MM.1S (cell line): ENCODE measurements at regions not wholly inside any gene's neighbourhood (a gene's known extent, or its start where the extent isn't known, plus 50 kb on each side); places are given as distances from the start of the nearest gene placed in this dataset.

Experiments
- DNase-seq: peaks from one replicate; pipeline ENCODE4 v3.0.0-alpha.2; 2015
- H2AFZ ChIP-seq: fragments of 300-600 bp; sonication (generic); 2 replicates; pipeline ENCODE4 v1.6.0; 2016; ENCODE audit warnings: antibody characterized with exemption, low read length
- H3F3A ChIP-seq: fragments of 300-600 bp; sonication (generic); 2 replicates; pipeline ENCODE4 v1.6.1; 2016; ENCODE audit warnings: mild to moderate bottlenecking, antibody characterized with exemption, low read length, moderate library complexity, mixed read lengths; ENCODE audit not compliant: insufficient read depth
- H3K27ac ChIP-seq: fragments of 300-600 bp; sonication (generic); 2 replicates; pipeline ENCODE4 v1.5.1; 2016; ENCODE audit warnings: mild to moderate bottlenecking, low read length
- H3K27me3 ChIP-seq: fragments of 300-600 bp; sonication (generic); replicated peaks from 2 replicates; pipeline ENCODE4 v1.6.0; 2016; ENCODE audit warnings: low read length; ENCODE audit not compliant: insufficient read depth
- H3K36me3 ChIP-seq: fragments of 300-600 bp; sonication (generic); replicated peaks from 2 replicates; pipeline ENCODE4 v1.6.1; 2016; ENCODE audit warnings: mild to moderate bottlenecking, low read length, mixed read lengths; ENCODE audit not compliant: insufficient read depth
- H3K4me1 ChIP-seq: fragments of 300-600 bp; sonication (generic); 2 replicates; pipeline ENCODE4 v1.6.1; 2016; ENCODE audit warnings: low read length, mixed read lengths
- H3K4me2 ChIP-seq: fragments of 300-600 bp; sonication (generic); 2 replicates; pipeline ENCODE4 v1.6.0; 2016; ENCODE audit warnings: low read depth, low read length
- H3K4me3 ChIP-seq: fragments of 300-600 bp; sonication (generic); 2 replicates; pipeline ENCODE4 v1.5.1; 2016; ENCODE audit warnings: low read length, mixed read lengths
- H3K79me2 ChIP-seq: fragments of 300-600 bp; sonication (generic); 2 replicates; pipeline ENCODE4 v1.6.1; 2016; ENCODE audit warnings: mixed run types, low read length, mixed read lengths
- H3K9ac ChIP-seq: fragments of 300-600 bp; sonication (generic); 2 replicates; pipeline ENCODE4 v1.6.1; 2016; ENCODE audit warnings: low read length, mixed read lengths
- H3K9me2 ChIP-seq: fragments of 300-600 bp; sonication (generic); replicated peaks from 2 replicates; pipeline ENCODE4 v1.6.1; 2016; ENCODE audit warnings: mild to moderate bottlenecking, low read length, mixed read lengths; ENCODE audit not compliant: insufficient read depth
- H3K9me3 ChIP-seq: fragments of 300-600 bp; sonication (generic); replicated peaks from 2 replicates; pipeline ENCODE4 v1.6.1; 2016; ENCODE audit warnings: mild to moderate bottlenecking, low read length, mixed read lengths; ENCODE audit not compliant: insufficient read depth
- H4K20me1 ChIP-seq: fragments of 300-600 bp; sonication (generic); 2 replicates; pipeline ENCODE4 v1.6.1; 2016; ENCODE audit warnings: mild to moderate bottlenecking, low read length, moderate library complexity, mixed read lengths; ENCODE audit not compliant: insufficient read depth
- CTCF ChIP-seq: fragments of 300-600 bp; sonication (generic); IDR thresholded peaks from 2 replicates; pipeline ENCODE4 v1.5.1; 2016; ENCODE audit warnings: antibody characterized with exemption, low read length, mixed read lengths
- EZH2 ChIP-seq: fragments of 300-600 bp; sonication (generic); optimal IDR thresholded peaks from 2 replicates; pipeline ENCODE3; 2017; ENCODE audit warnings: low read depth, mild to moderate bottlenecking, antibody characterized with exemption, low read length, mixed read lengths
- EZH2phosphoT487 ChIP-seq: fragments of 300-600 bp; sonication (generic); IDR thresholded peaks from 2 replicates; pipeline ENCODE4 v1.6.1; 2018; ENCODE audit warnings: antibody characterized with exemption, low read length

GRCh38 chr9:134967547-134967930 lies 49.8 kb upstream of the FCN1 start:
- no peaks in the 10 kb centered on the region for H3K9me3 ChIP-seq
- no peak overlapping the region for H3K4me3 ChIP-seq
- H2AFZ ChIP-seq: no peak overlapping the region
- H3K4me2 ChIP-seq: no peak overlapping the region
- no peaks in the 10 kb centered on the region for H3F3A ChIP-seq
- TF ChIP-seq EZH2phosphoT487 (no peak), EZH2 (no peak), CTCF (no peak)
- H3K4me1 ChIP-seq: no peaks in the 10 kb centered on the region
- H3K79me2 ChIP-seq: no peaks in the 10 kb centered on the region
- peaks cover 99% of the 10 kb centered on the region for H3K27me3 ChIP-seq
- DNase-seq: no peak
- no peaks in the 10 kb centered on the region for H3K9me2 ChIP-seq
- H3K27ac ChIP-seq: no peak overlapping the region
- no peak overlapping the region for H3K9ac ChIP-seq
- no peaks in the 10 kb centered on the region for H4K20me1 ChIP-seq
- H3K36me3 ChIP-seq: no peaks in the 10 kb centered on the region

GRCh38 chr9:134968011-134968822 lies 50.5 kb upstream of the FCN1 start:
- Histone ChIP-seq H3K4me3 (no peak overlapping the region), H3K36me3 (no peaks in the 10 kb centered on the region), H3K4me1 (no peaks in the 10 kb centered on the region), H4K20me1 (no peaks in the 10 kb centered on the region), H3K9me3 (no peaks in the 10 kb centered on the region), H3K27me3 (peaks cover 98% of the 10 kb centered on the region), H2AFZ (no peak overlapping the region), H3K9me2 (no peaks in the 10 kb centered on the region), H3K27ac (no peak overlapping the region), H3K79me2 (no peaks in the 10 kb centered on the region), H3K4me2 (no peak overlapping the region), H3F3A (no peaks in the 10 kb centered on the region), H3K9ac (no peak overlapping the region)
- no peak for DNase-seq
- TF ChIP-seq CTCF (no peak), EZH2 (no peak), EZH2phosphoT487 (no peak)

GRCh38 chr9:134968823-134969090 lies 51.0 kb upstream of the FCN1 start:
- no peak for DNase-seq
- Histone ChIP-seq H3K27me3 (peaks cover 98% of the 10 kb centered on the region), H3K4me1 (no peaks in the 10 kb centered on the region), H3K79me2 (no peaks in the 10 kb centered on the region), H3K9me3 (no peaks in the 10 kb centered on the region), H3K4me3 (no peak overlapping the region), H3K9me2 (no peaks in the 10 kb centered on the region), H3K36me3 (no peaks in the 10 kb centered on the region), H3F3A (no peaks in the 10 kb centered on the region), H3K27ac (no peak overlapping the region), H3K9ac (no peak overlapping the region), H2AFZ (no peak overlapping the region), H3K4me2 (no peak overlapping the region), H4K20me1 (no peaks in the 10 kb centered on the region)
- TF ChIP-seq EZH2: no peak
- TF ChIP-seq CTCF: no peak
- TF ChIP-seq EZH2phosphoT487: no peak
